C1 segment of cervical spinal cord (tissue), 14 donors: ENCODE measurements at regions not wholly inside any gene's neighbourhood (a gene's known extent, or its start where the extent isn't known, plus 50 kb on each side); places are given as distances from the start of the nearest gene placed in this dataset.

Experiments
- DNase-seq, 14 donors: peaks; one replicate each; lab custom pipeline; 2025; lab: John Stamatoyannopoulos, UW

DNA sequence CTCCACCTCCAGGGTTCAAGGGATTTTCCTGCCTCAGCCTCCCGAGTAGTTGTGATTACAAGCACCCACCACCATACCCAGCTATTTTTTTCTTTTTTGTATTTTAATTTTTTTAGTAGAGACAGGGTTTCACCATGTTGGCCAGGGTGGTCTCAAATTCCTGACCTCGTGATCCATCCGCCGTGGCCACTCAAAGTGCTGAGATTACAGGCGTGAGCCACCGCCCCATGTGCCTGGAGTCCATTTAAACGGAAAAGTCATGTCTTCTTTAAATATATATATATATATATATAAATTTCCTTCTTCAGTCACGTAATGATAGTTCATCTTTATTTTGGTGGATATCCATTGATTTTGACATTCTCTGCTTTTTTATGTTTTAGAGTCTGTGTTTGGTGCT is 264.0 kb upstream of the PITX2 start:
- DNase-seq: no peak

DNA sequence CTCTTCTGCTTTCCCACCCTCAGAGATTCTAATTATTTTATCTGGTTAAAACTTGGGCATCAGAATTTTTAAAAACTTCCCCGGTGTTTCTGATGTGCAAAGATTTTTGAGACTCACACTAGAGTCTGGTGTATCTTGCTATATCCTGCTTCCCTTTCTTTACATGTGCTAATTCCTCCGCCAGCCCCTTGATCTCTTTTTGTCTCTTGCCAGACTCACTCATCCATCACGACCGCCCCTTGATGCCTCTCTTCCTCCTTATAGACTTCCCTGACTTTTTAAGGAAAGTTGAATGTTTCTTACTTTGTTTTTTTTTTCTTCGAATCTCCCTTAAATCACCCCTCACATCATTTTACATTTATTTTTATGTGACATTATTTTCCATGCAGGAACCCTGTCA is 274.9 kb upstream of the PITX2 start:
- DNase-seq: no peak

DNA sequence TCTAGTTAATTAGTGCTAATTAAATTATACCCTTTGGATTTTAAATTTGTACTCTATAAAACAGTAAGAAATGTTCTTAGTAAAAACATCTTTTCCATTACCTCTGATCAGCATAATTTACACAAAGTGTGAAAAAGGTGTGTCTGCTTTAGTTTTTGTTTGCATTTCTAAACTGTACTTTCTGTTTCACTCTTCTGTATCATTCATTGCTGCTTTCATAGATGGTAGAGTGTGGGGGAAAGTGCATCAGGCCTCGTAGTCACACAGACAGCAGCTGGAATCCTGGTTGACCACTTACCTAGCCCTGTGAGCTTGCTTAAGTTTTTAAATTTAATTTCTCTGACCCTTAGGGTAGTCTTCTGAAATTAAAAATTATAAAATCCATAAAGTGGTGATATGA is 275.4 kb upstream of the PITX2 start:
- DNase-seq: no peak

DNA sequence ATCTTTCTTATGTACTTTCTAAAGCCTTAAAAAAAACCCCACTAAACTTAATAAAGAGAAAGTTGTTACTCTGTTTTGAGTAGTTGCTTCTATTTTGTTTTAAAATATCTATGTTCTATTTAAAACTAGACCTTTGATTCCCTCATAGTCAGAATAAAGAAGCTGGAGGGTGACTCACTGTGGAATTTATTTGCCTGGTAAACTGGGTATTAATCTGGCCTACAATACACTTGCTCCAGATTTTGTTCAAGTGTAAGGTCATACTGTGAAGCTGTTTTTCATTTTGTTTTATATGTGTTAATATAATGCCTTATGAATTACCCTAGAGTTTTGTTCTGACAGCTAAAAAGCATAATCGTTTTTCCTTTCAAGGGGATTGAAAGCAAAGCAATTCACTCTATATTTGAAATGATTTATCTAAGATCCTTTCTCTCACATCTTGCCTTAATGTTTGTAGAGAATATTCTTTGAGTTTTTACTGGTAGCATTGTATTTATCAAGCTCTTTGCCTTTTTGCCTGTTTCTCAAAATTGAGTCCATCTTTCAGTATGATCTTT is 277.4 kb upstream of the PITX2 start:
- DNase-seq: no peak

DNA sequence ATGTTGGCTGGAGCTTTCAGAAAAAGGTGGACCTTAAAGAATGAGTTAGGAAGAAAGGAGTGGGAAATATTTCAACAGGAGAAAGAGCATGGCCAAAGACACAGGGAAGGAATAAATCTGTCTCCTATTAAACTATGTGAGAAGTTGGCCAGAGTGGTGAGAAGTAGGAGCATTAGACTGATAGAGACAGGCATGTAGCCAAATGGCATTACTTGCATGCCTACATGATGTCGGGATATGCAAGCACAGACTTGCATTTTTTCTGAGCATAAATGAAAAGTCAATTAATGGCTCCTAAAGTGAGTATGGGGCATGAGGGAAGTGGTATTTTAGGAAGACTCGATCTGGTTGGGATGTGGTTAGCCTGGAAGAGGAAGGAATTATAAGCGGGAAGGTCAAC is 279.6 kb upstream of the PITX2 start:
- DNase-seq: no peak

DNA sequence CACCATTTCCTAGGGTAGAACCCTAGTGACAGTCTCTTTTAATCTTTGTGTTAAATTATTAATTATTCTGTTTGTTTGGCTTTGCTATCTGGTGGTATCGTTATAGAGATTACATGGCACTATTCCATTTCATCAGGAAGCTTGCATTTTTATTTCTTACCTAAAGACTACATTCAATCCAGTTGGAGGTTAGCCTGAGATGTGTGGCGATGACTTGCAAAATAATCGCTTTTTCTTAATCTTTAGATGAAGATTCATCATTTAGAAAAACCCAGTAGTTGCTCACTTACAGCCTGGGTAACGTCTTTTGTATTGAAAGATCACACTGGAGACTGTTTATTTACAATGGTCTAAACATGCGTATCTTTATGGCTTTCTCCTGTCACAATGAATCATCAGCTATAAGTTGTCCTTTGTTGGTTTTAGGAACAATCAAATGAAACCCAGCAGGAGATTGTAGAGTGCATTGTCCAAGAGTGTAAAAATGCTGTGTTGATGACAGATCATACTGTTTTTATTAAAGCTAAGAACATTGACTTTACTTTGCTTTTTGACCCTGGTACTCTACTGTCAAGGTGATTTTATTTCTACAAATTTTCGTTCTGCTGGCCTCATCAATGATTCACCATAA is 281.7 kb upstream of the PITX2 start:
- DNase-seq: no peak

DNA sequence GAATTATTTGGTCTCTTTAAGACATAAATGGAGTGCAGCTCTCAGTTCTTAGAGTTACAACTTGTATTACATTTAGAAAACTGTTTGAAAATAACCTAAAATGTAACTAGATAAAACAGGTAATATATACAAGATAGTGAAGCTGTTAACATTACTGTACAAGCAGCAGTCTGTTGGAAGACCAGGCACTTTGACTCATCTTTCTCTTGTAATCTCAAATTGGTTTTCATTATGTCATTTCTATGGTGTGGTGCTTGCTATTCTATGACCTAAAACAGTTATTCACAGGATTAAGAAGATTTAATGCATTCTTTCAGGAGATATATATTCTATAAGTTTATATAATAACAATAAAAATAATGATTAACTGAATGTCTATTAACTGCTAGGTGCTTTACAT is 282.5 kb upstream of the PITX2 start:
- DNase-seq: no peak

DNA sequence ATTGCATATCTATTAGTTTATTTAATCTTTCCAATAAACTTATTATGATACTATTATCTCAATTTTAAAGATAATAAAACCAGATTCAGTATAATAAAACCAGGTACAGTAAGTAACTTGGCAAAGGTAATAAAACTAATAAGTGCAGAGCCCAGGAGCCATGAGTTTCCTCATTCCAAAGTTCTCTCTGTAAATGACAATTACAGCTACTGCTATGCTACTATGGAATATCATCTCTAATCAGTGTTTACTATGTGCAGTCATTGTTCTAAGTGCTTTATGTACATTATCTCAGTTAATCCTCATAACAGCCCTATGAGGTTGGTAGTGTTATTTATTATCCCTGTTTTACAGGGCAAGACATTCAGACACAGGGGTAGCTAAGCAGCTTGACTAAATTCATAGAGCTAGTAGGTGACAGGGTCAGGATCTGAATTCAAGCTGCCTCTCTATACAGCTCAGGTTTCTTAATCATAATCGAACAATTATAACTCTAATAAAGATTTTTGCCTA is 285.0 kb upstream of the PITX2 start:
- no peak for DNase-seq

DNA sequence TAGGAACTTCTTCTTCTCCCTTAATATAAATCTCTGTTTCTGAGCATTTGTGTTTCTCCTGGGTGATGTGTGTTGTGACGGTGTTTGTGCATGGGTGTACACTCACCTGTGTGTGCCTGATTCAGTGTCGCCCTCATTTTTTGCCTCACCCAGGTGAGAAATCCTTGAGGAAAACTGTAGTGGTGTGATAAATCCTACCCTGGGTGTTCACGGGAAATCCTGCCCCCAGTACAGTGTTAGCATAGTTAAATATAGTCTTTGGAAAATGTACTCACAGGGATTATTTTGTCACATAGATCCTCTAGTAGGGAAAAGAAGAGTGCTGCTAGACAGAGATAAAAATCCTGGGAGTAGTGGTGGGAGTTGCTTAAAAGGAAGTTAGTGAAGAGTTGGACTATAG is 291.9 kb upstream of the PITX2 start:
- no peak for DNase-seq

DNA sequence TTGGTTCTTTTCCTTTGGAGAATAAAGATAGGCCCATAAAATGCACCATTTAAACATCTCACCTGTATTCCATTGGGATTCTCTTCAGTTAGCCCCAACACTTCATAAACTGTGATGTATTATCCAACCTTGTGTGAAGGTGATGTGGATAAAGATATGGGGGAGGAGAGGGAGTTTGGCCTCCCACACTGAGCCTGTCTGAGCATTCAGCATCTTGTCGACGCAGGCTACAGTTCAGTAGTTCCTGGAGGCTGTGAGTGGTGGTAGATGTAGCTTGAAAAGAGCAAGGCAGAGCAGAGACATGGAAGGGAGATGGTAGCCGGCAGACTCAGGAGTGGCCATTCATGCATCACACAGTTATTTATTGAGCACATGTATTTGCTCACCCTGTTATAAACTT is 292.4 kb upstream of the PITX2 start:
- no peak for DNase-seq

DNA sequence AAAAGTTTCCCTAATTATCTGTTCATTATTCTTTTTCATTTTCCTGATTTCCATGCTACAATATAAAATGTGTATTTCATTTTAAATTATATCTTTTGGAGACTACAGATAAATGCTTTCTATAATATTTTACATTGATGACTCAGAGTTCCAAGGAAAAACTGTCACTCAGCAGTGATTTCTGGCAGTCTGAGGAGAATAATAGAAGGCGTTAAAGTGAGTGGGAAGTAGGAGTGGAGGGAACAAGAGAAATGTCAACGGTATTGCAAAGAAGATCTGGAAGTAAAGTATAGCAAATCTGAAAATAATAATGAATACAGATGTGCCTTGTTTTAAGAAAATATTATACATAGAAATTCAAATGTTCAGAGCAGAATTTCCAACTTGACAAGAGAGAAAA is 293.6 kb upstream of the PITX2 start:
- DNase-seq: no peak

DNA sequence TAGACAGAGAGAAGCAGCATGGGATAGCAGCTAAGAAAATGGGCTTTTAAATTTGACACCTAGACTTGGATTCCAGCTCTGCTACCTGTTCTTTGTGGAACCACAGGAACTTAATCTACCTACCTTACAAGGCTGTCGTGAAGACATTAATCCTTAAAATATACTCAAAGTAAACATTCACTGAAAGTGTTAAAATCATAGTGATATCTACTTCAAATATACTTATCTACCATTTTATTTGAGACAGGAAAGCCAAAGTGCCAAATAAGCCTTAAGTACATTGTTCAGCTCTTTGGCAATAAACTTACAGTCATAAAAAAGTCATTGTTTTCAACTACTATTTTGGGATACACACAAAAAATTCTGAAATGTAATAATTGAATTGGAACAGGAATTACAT is 295.0 kb upstream of the PITX2 start:
- no peak for DNase-seq

DNA sequence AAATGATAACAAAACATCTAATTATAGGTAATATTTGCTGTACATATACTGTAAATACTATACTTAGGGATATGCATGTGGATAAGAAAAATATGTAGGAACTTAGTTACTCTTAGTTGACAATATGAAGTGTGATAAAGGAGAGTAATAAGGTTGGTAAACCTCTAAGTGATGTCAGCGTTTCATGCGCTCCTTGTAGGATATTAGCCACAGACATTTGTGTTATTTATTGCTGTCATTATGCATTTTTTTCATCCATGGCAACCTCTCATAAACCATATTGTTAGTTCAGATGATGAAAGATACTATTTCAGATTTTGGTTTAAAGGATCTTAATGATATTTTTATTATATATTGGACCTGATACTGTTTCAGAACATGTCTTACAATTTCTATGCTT is 298.1 kb upstream of the PITX2 start:
- no peak for DNase-seq

DNA sequence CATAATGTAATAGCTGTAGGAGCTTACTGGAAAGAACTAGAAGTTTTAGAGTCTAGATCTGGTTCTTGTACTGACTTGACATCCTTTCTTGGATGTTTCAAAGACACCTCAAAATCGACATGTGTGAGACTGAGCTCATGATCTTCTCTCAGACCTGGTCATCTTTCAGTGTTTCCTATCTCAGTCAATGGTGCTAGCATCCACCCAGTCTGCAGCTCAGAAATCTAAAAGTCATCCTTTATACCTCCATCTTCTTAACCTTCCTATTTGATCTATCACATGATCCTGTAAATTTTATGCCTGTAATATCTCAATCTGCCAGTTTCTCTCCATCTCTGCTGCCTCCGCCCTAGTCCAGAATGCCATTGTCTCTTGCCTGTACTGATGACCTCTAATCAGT is 301.9 kb upstream of the PITX2 start:
- DNase-seq: no peak

DNA sequence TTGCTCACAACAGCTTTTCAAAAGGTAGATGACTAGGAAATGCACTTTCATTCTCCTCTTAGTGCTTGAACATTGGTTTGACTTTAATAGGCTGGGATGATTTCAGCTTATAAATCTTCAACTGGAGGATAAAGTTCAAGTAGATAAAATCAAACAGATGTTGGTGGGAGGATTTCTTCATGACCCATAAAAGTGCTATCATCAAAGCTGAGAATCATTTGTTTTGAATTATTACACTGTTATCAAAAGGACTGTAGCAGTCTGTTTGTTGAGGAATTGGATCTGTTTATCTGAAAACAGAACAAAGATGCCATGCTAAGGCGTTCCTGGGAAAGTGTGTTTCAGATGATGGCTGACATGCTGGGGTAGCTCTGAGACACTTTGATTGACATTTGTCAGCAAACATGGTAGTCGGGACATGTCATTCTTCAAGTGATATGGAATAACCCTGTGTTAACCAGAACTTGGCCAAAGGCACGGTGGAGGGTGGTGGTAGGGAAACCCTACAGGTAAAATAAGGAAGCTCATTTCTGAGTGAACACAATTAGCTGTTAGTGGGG is 304.0 kb upstream of the PITX2 start:
- no peak for DNase-seq

DNA sequence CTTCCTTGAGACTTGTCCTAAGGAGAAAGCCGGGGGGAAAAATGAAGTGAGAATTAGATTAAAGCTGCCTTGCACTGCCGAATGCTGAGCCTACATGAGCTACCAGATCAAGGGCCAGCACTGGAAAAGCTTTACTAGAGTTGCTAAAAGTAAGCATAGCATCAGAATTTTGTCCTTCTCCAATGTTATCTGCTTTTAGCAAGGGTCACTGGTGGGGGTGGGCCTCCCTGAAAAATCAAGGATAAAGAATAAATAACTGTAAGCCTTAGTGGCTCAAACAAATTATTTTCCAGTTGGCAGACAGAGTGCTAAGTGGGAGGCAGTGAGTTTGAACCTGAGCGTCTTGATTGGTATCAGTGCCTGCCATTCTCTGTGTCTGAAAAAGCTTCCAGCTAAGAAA is 310.5 kb upstream of the PITX2 start:
- DNase-seq: no peak

DNA sequence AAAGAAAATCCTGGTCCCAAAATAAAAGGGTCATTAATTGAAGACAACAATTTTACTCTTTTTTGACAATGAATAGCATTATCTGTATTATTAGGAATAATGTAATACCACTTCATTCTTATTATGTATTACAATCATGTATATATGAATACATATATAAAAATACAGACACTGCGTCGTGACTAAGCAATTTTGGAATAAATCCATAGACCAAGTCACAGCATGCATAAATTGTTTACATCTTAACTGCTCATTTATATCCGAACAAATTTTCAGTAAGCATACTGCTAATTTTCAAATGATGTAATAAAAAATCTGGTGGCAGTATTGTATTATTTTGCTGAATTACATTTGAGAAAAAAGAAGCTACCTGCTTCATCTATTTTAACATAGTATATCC is 321.6 kb upstream of the PITX2 start:
- no peak for DNase-seq

DNA sequence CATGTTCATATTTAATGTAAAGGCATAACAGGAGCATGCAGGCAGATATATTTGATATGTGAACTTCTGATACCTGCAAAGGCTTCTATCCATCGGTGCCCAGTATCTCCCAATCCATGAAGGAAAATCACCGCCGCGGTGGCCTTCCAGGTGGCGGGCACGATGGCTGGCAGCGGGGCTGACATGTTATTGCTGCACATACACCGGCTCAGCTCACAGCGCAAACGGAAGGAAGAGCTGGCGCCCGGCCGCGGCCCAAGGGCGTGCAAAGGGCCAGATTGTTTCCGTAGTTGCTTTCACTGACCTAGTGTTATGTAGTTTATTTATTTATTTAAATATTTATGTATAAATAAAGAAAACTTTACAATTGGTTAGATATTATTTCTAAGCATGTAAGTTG is 322.7 kb upstream of the PITX2 start:
- DNase-seq: no peak

DNA sequence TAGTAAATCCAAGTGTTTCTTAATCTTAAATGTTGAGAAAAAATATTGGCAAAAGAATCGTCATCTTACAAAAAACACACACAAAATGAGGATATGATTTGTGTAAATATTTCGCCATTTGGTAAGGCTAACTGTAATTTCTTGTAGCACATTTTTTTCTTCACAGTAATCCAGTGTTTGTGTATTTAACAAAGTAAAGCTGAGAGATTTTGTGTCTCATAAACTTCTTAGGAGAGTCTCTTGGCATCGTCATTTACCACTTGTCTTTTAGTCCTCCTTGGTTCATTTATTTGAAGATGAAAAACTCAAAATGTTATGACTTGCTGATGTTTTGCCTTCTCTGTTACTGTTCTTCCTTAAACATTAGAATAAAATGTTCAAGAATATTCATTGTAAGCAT is 326.7 kb upstream of the PITX2 start:
- DNase-seq: no peak

DNA sequence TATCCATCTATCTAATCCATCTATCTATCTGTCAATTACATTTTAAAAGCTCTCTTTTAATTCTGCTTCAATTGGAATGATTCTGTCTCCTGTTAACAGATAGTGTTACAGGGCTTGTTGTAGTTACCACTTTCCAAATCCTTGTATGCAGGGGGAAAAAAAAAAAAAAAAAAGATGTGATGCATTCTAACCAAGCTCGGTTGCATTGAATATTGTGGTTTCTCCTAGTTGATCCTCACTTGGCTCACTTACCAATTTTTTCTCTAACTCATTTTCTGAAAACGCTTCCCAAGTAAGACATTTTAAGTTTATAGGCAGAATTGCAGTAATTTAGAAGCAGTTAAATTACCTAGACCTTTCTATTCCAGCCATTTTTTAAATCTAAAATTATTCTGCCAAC is 327.9 kb upstream of the PITX2 start:
- no peak for DNase-seq

DNA sequence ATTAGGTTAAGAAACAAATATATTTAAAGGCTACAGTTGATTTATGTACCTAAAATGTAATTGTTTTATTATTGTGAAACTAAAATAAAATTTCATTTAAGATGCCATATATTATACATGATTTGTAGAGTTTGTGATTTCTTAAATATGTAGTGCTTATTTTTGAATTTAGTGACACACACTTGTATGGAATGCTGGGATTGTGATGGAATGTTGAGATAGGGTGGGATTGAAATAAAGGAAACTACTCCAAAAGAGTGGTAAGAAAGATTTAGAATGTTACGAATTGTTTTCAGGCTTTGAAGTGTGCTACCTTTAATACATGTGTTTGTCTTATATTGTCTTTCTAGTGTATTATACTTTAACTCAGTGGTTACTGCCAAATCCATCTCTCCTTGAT is 330.3 kb upstream of the PITX2 start:
- DNase-seq: no peak

DNA sequence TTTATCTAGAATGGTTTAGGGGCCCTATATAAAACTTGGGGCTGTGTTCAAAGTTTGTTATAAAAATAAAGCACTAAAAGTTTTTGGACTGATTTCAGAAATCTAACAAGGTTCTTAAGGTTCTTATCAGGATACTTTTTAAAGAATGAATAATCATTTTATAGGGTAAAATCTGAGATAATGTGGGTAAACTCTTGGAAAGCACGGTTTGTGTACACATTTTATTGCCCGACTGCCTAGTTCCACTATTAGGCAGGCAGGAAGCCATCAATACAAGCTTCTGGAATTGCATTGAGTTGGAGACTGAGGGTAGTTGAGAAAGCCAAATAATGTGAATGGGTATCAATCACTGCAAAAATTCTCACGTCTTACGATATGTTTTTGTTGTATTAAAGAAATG is 331.0 kb upstream of the PITX2 start:
- DNase-seq: no peak

DNA sequence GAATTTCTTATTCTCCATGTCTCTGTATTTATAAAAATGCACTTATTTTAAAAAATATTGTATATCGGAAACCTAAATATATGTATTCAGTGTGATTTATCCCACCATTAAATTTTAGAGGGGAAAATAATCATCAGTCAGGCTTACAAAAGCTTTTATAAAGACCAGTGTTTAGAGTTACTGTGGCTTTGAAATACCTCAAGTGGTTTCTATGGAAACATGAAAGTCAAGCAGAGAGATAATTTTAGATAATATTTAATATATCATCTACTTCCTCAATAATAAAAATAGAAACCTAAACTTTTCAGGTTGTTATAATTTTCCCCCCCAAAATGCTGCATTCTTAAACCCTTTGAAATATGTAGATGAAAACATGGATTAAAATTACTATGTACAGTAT is 332.9 kb upstream of the PITX2 start:
- DNase-seq: no peak
